DMS153 treated with DMSO at 0.1 percent for 48 hours (cell line): ENCODE measurements at regions not wholly inside any gene's neighbourhood (a gene's known extent, or its start where the extent isn't known, plus 50 kb on each side); places are given as distances from the start of the nearest gene placed in this dataset.

Source experiments
- DNase-seq: peaks from one replicate; lab custom pipeline; 2025; ENCODE audit not compliant: unreplicated experiment; lab: John Stamatoyannopoulos, UW

- no peak for DNase-seq
These were observed 838.4 kb downstream of the DHX35 start for GRCh38 chr20:39800548-39800947.

GRCh38 chr20:39800111-39800510, 838.0 kb downstream of the DHX35 start:
- no peak for DNase-seq

- DNase-seq, result no peak
These were observed 837.3 kb downstream of the DHX35 start for GRCh38 chr20:39799366-39799965.

GRCh38 chr20:39795401-39796272, 833.5 kb downstream of the DHX35 start:
- DNase-seq, result no peak

GRCh38 chr20:39792334-39792733, 830.2 kb downstream of the DHX35 start:
- DNase-seq, result no peak

GRCh38 chr20:39789411-39789810, 827.3 kb downstream of the DHX35 start:
- no peak for DNase-seq

GRCh38 chr20:39785252-39785917, 823.2 kb downstream of the DHX35 start:
- no peak for DNase-seq

GRCh38 chr20:39784693-39785092, 822.5 kb downstream of the DHX35 start:
- DNase-seq, result no peak

GRCh38 chr20:39778847-39779604, 816.9 kb downstream of the DHX35 start:
- no peak for DNase-seq

- no peak for DNase-seq
These were observed 816.3 kb downstream of the DHX35 start for GRCh38 chr20:39778431-39778830.

GRCh38 chr20:39777610-39778009, 815.5 kb downstream of the DHX35 start:
- DNase-seq, result no peak

GRCh38 chr20:39775110-39775509, 813.0 kb downstream of the DHX35 start:
- DNase-seq, result no peak

- no peak for DNase-seq
These were observed 811.3 kb downstream of the DHX35 start for GRCh38 chr20:39773380-39774000.

GRCh38 chr20:39767352-39767751, 805.2 kb downstream of the DHX35 start:
- DNase-seq, result no peak

- no peak for DNase-seq
These were observed 804.2 kb downstream of the DHX35 start for GRCh38 chr20:39766333-39766732.

- no peak for DNase-seq
These were observed 800.6 kb downstream of the DHX35 start for GRCh38 chr20:39762716-39763115.

GRCh38 chr20:39758876-39759275, 796.7 kb downstream of the DHX35 start:
- no peak for DNase-seq

GRCh38 chr20:39756828-39757227, 794.7 kb downstream of the DHX35 start:
- no peak for DNase-seq

- DNase-seq, result no peak
These were observed 794.2 kb downstream of the DHX35 start for GRCh38 chr20:39756369-39756768.

GRCh38 chr20:39752262-39752876, 790.2 kb downstream of the DHX35 start:
- DNase-seq, result no peak
